ENCODE measurements at regions not wholly inside any gene's neighbourhood (a gene's known extent, or its start where the extent isn't known, plus 50 kb on each side); places are given as distances from the start of the nearest gene placed in this dataset.

DNA sequence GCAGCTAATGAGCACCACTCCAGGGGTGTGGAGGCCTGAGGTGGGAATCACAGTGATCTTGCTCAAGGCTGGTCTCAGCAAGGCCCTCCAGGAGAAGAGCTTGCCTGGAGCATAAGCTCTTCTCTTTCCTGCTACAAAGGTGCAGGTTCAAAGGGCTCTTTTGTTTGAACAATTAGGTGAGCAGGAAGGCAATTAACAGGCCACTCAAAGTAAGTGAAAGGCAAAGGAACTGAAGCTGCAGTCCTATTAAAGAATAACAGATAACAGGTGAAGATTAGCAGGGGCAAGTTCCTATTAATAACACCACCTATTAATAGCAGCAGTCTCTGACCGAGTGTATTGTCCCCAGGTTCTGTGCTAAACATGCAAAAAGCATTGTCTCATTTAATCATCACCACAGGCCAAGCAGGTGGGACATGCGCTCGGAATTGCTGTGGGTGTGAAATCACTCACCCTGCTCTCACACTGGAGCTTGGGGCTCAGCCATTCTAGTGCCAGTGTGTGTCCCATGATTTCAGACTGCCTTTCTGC is 113.8 kb downstream of the RHOU start:
- no peaks in the 10 kb centered on the region for H3K4me1 Mint-ChIP-seq
- ATAC-seq (replicated peaks): no peak
- no peaks in the 10 kb centered on the region for H3K36me3 Mint-ChIP-seq (ENCODE audit: low read depth)
- no peak overlapping the region for H3K27ac Mint-ChIP-seq
- H3K4me3 Mint-ChIP-seq: no peak overlapping the region
- no peaks in the 10 kb centered on the region for H3K9me3 Mint-ChIP-seq
- no peaks in the 10 kb centered on the region for H3K27me3 Mint-ChIP-seq

DNA sequence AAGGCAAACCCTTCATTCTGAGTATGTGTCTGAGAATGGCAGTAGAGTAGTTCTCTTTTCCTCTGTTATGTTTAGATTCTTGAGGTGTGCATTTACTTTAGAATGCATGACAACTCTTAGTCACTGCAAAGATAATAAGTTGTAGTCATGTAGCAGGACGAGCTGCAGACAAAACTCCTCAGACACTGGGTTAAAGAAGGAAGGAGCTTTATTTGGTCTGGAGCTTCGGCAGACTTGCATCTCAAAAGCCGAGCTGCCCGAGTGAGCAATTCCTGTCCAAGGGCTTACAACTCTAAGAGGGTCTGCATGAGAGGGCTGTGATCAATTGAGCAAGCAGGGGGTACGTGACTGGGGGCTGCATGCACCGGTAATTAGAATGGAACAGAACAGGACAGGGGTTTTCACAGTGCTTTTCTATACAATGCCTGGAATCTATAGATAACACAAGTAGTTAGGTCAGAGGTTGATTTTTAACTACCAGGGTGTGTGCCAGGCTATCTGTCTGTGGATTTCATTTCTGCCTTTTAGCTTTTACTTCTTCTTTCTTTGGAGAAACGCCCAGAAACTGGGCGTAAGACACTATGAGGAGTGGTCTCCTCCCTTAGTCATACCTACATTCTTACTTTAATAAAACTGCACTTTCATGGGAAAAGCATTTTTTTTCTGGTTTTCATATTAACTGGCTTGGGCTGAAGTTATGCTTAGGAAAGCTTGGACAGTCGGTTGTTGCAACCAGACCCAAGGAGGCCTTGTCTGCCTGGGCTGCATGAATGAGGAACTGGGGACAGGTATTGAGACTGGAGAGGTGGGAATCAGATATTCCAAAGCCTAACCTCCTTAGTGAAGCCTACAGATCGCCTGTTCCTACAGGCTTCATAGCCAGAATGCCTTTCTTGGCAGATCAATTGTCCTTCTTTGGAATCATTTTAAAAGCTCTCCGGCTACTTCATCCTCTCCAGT is 115.1 kb downstream of the RHOU start:
- no peaks in the 10 kb centered on the region for H3K9me3 Mint-ChIP-seq
- ATAC-seq (replicated peaks): no peak
- no peaks in the 10 kb centered on the region for H3K27me3 Mint-ChIP-seq
- H3K4me3 Mint-ChIP-seq: no peak overlapping the region
- no peak overlapping the region for H3K27ac Mint-ChIP-seq
- no peaks in the 10 kb centered on the region for H3K36me3 Mint-ChIP-seq (ENCODE audit: low read depth)
- H3K4me1 Mint-ChIP-seq: no peaks in the 10 kb centered on the region

DNA sequence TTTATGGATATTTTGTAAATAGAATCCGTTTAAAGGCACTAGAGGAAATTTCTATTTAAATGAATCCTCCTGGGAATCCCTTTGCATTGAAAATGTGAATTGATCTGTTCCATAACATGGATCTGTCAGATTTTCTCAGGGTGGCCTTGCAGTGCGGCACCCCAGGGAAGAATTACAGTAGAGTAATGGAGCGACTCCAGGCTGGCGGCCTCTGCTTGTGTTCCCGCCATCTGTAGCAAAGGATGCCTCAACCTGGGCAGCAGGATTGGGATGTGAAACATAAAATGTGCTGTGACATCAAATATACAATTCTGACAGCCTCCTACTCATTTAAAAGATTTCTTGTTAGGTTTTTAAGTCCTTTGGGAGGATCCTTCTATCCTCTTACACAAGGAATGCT is 115.9 kb downstream of the RHOU start:
- no peak overlapping the region for H3K27ac Mint-ChIP-seq
- ATAC-seq (replicated peaks): no peak
- no peaks in the 10 kb centered on the region for H3K36me3 Mint-ChIP-seq (ENCODE audit: low read depth)
- peaks cover 3% of the 10 kb centered on the region for H3K9me3 Mint-ChIP-seq
- H3K4me1 Mint-ChIP-seq: no peaks in the 10 kb centered on the region
- no peak overlapping the region for H3K4me3 Mint-ChIP-seq
- H3K27me3 Mint-ChIP-seq: no peaks in the 10 kb centered on the region

DNA sequence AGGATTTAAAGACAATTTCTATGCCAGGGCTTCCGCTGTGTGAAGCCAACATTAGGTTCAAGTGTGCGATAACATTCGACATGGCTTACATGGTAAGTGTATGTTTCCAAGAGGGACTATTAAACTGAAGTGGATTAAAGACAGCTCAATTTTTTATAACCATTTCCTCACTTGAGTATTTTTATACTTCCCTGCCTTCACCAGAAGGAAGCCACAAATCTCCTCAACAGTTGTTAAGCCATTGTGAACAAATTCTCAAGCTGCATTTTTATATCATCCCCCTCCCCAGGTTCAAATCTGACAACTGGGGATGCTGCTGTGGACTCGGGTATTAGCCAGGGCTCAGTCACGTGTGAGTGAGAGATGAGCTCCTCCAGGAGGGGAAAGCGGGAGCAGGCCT is 116.3 kb downstream of the RHOU start:
- ATAC-seq (replicated peaks): no peak
- H3K4me3 Mint-ChIP-seq: no peak overlapping the region
- H3K36me3 Mint-ChIP-seq (ENCODE audit: low read depth): no peaks in the 10 kb centered on the region
- H3K4me1 Mint-ChIP-seq: no peaks in the 10 kb centered on the region
- peaks cover 4% of the 10 kb centered on the region for H3K9me3 Mint-ChIP-seq
- no peaks in the 10 kb centered on the region for H3K27me3 Mint-ChIP-seq
- H3K27ac Mint-ChIP-seq: no peak overlapping the region

GRCh38 chr1:228852024-228852423 is 116.7 kb downstream of the RHOU start:
- Mint-ChIP-seq H3K27me3 (no peaks in the 10 kb centered on the region), H3K4me3 (no peak overlapping the region), H3K36me3 (ENCODE audit: low read depth) (no peaks in the 10 kb centered on the region), H3K27ac (no peak overlapping the region), H3K4me1 (no peaks in the 10 kb centered on the region), H3K9me3 (peaks cover 4% of the 10 kb centered on the region)
- ATAC-seq (replicated peaks): no peak

- Mint-ChIP-seq H3K4me3 (no peak overlapping the region), H3K27me3 (no peaks in the 10 kb centered on the region), H3K9me3 (peaks cover 4% of the 10 kb centered on the region), H3K27ac (no peak overlapping the region), H3K4me1 (no peaks in the 10 kb centered on the region), H3K36me3 (ENCODE audit: low read depth) (no peaks in the 10 kb centered on the region)
- no peak for ATAC-seq (replicated peaks)
Measured at GRCh38 chr1:228852511-228853088, 117.3 kb downstream of the RHOU start.

- Mint-ChIP-seq H3K4me3 (no peak overlapping the region), H3K27ac (no peak overlapping the region), H3K27me3 (no peaks in the 10 kb centered on the region), H3K4me1 (no peaks in the 10 kb centered on the region), H3K36me3 (ENCODE audit: low read depth) (no peaks in the 10 kb centered on the region), H3K9me3 (peaks cover 4% of the 10 kb centered on the region)
- ATAC-seq (replicated peaks): no peak
Measured at GRCh38 chr1:228853191-228853590, 117.9 kb downstream of the RHOU start.

GRCh38 chr1:228853637-228854036 is 118.4 kb downstream of the RHOU start:
- Mint-ChIP-seq H3K4me1 (no peaks in the 10 kb centered on the region), H3K27ac (no peak overlapping the region), H3K27me3 (no peaks in the 10 kb centered on the region), H3K9me3 (peaks cover 4% of the 10 kb centered on the region), H3K36me3 (ENCODE audit: low read depth) (no peaks in the 10 kb centered on the region), H3K4me3 (no peak overlapping the region)
- ATAC-seq (replicated peaks): no peak

GRCh38 chr1:228854907-228855306 is 119.6 kb downstream of the RHOU start:
- no peaks in the 10 kb centered on the region for H3K36me3 Mint-ChIP-seq (ENCODE audit: low read depth)

GRCh38 chr1:228857611-228858010 is 122.3 kb downstream of the RHOU start:
- no peak overlapping the region for H3K27ac Mint-ChIP-seq
- peaks cover 8% of the 10 kb centered on the region for H3K27me3 Mint-ChIP-seq

More at GRCh38 chr1:228854907-228855306, 119.6 kb downstream of the RHOU start:
- no peak for ATAC-seq (replicated peaks)
- H3K9me3 Mint-ChIP-seq: peaks cover 4% of the 10 kb centered on the region
- no peak overlapping the region for H3K4me3 Mint-ChIP-seq
- peaks cover 4% of the 10 kb centered on the region for H3K27me3 Mint-ChIP-seq
- H3K27ac Mint-ChIP-seq: no peak overlapping the region
- no peaks in the 10 kb centered on the region for H3K4me1 Mint-ChIP-seq

DNA sequence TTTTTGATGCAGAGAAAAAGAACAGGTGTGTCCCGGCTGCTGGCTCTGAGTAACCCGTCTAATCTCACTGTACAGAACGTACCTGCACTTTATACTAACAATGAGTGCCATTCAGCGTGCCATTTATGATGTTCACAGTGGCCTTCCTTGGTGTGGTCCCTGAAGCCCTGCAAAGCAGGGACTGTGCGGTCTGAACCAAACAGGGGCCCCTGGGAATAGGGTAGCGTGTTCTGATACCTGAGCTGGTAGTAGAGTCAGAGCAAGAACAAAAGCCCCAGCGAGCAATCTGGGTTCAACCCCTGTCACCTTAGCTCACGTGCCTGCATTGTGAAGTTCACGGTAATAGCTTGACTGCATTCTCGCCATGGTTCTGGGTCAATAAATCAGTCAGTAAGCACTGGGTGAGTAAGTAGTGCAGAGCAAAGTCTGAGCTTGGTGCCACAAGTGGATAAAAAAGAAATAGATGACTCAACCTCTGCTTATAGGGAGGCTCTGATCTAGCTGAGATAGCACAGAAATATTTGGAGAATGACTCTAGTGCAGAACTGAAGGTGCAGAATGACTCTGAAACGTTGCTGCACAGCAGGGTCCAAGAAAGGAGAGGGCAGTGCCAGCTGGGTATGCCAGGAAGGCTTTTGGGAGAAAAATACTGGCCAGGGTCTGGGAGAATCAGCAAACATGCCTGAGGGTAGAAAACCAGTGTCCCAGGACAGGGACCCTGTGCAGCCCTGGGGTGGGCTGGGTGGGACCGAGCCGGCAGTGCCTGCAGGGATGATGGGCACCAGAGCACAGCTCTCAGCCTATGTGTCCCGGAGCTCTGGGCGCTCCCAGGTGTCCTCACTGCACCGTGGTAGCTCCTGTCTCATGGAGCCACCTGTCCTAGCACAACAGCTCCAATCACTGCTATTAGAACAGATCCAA is 125.9 kb downstream of the RHOU start:
- H3K27ac Mint-ChIP-seq: no peak overlapping the region
- no peak overlapping the region for H3K4me3 Mint-ChIP-seq
- no peaks in the 10 kb centered on the region for H3K36me3 Mint-ChIP-seq (ENCODE audit: low read depth)
- H3K9me3 Mint-ChIP-seq: peaks cover under 1% of the 10 kb centered on the region
- H3K4me1 Mint-ChIP-seq: peaks cover 26% of the 10 kb centered on the region
- peak; percentile 88 for ATAC-seq (replicated peaks)
- peaks cover 8% of the 10 kb centered on the region for H3K27me3 Mint-ChIP-seq

More at GRCh38 chr1:228857611-228858010, 122.3 kb downstream of the RHOU start:
- no peaks in the 10 kb centered on the region for H3K36me3 Mint-ChIP-seq (ENCODE audit: low read depth)
- no peak overlapping the region for H3K4me3 Mint-ChIP-seq
- no peak for ATAC-seq (replicated peaks)
- H3K9me3 Mint-ChIP-seq: peaks cover 4% of the 10 kb centered on the region
- peaks cover 11% of the 10 kb centered on the region for H3K4me1 Mint-ChIP-seq

- Mint-ChIP-seq H3K27ac (no peak overlapping the region), H3K27me3 (peaks cover 8% of the 10 kb centered on the region), H3K36me3 (ENCODE audit: low read depth) (no peaks in the 10 kb centered on the region)
Measured at GRCh38 chr1:228861832-228862180, 126.5 kb downstream of the RHOU start.

GRCh38 chr1:228862542-228863505 is 127.5 kb downstream of the RHOU start:
- peaks cover 8% of the 10 kb centered on the region for H3K27me3 Mint-ChIP-seq
- no peaks in the 10 kb centered on the region for H3K9me3 Mint-ChIP-seq
- peaks cover 29% of the 10 kb centered on the region for H3K4me1 Mint-ChIP-seq
- no peak for ATAC-seq (replicated peaks)
- H3K36me3 Mint-ChIP-seq (ENCODE audit: low read depth): no peaks in the 10 kb centered on the region
- peak overlapping the region; percentile 1 for H3K27ac Mint-ChIP-seq
- H3K4me3 Mint-ChIP-seq: no peak overlapping the region

More at GRCh38 chr1:228861832-228862180, 126.5 kb downstream of the RHOU start:
- Mint-ChIP-seq H3K4me1 (peaks cover 26% of the 10 kb centered on the region), H3K4me3 (no peak overlapping the region), H3K9me3 (no peaks in the 10 kb centered on the region)
- ATAC-seq (replicated peaks): no peak

All from activated T-helper 17 cell treated with anti-CD3 and anti-CD28 coated beads, Interleukin-2, amount 50 U/mL, for 72 hours (primary cell).